Body of pancreas (tissue), 4 donors: ENCODE measurements at regions not wholly inside any gene's neighbourhood (a gene's known extent, or its start where the extent isn't known, plus 50 kb on each side); places are given as distances from the start of the nearest gene placed in this dataset.

ENCODE experiments used
- POLR2A ChIP-seq, 3 donors: fragments of 450-650 bp; IDR thresholded peaks; one replicate each; pipeline ENCODE4 v1.6.1; 2016; ENCODE audit warnings: antibody characterized with exemption in 3 of 3, mild to moderate bottlenecking in 2 of 3
- TF ChIP-seq, protein P1 (sequence below), 7 experiments: fragments of 450-650 bp in 4 of 7; fragments of 200-600 bp in 3 of 7; sonication (generic) in 3 of 7; IDR thresholded peaks; one replicate each; pipeline ENCODE4 v1.5.1; 2016 to 2019; ENCODE audit warnings: antibody characterized with exemption in 7 of 7

DNA sequence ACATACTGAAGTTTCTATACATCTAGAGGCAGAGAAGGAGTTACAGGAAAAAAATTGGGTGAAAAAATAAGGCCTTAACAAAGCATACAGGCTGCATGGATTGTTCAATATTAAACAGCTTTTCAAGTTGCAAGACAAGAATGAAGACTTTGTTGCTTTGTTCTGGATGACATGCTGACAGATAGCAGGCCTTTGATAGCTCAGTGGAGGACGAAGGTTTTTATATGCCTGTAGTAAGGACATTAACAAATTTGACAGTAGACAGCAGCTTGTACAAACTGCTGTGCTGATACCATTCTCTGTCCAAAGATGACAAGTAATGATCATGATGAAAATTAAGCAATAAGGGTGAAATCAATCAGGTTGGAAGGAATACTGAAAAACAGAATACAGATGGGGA lies 309.9 kb downstream of the NKX6-1 start:
- TF ChIP-seq, protein P1, sequence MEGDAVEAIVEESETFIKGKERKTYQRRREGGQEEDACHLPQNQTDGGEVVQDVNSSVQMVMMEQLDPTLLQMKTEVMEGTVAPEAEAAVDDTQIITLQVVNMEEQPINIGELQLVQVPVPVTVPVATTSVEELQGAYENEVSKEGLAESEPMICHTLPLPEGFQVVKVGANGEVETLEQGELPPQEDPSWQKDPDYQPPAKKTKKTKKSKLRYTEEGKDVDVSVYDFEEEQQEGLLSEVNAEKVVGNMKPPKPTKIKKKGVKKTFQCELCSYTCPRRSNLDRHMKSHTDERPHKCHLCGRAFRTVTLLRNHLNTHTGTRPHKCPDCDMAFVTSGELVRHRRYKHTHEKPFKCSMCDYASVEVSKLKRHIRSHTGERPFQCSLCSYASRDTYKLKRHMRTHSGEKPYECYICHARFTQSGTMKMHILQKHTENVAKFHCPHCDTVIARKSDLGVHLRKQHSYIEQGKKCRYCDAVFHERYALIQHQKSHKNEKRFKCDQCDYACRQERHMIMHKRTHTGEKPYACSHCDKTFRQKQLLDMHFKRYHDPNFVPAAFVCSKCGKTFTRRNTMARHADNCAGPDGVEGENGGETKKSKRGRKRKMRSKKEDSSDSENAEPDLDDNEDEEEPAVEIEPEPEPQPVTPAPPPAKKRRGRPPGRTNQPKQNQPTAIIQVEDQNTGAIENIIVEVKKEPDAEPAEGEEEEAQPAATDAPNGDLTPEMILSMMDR (IDR thresholded peaks at IDR 0.05), result no peak
- no peak for TF ChIP-seq POLR2A (IDR thresholded peaks at IDR 0.05)
